ENCODE measurements at regions not wholly inside any gene's neighbourhood (a gene's known extent, or its start where the extent isn't known, plus 50 kb on each side); places are given as distances from the start of the nearest gene placed in this dataset.
A peak's percentile ranks its signal among the peaks of the same experiment; 100 is the strongest.

GRCh38 chr6:126170978-126171382, 168.9 kb upstream of the CENPW start:
- no peaks in the 10 kb centered on the region for H3K4me1 ChIP-seq (ENCODE audit: insufficient read depth)
- no peak overlapping the region for H3K4me3 ChIP-seq (ENCODE audit: low read depth, low read length)
- H3K36me3 ChIP-seq (ENCODE audit: insufficient read depth), result no peaks in the 10 kb centered on the region
- H3K27ac ChIP-seq (ENCODE audit: low read depth), result no peak overlapping the region
- no peak for DNase-seq (ENCODE audit: extremely low spot score)
- 70% methylated on average over 5 of the region's 5 CpGs for WGBS

DNA sequence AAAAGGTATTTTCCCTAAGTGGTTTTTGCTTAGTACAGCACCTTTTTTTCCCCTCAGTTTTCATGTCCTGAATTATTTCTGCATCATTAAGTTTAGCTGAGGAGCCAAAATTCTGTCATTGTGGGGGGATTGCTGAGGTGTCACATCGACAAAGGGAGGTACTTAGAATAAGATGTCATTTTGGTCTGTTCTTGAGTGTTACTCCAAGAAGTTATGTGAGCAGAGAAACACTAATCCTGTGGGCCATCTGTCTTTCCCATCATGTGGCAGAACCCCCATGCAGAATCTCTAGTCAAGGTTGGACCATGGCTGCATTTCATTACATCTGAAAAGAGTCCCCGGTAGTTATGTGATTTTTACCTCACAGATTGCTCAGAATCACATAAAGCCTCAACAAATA, 167.8 kb upstream of the CENPW start:
- no peaks in the 10 kb centered on the region for H3K4me1 ChIP-seq (ENCODE audit: insufficient read depth)
- H3K36me3 ChIP-seq (ENCODE audit: insufficient read depth), result no peaks in the 10 kb centered on the region
- H3K4me3 ChIP-seq (ENCODE audit: low read depth, low read length), result no peak overlapping the region
- H3K27ac ChIP-seq (ENCODE audit: low read depth), result no peak overlapping the region
- DNase-seq (ENCODE audit: extremely low spot score), result no peak
- 97% methylated on average over 2 of the region's 2 CpGs for WGBS

- Histone ChIP-seq H3K4me1 (ENCODE audit: insufficient read depth) (no peaks in the 10 kb centered on the region), H3K4me3 (ENCODE audit: low read depth, low read length) (no peak overlapping the region), H3K27ac (ENCODE audit: low read depth) (no peak overlapping the region), H3K36me3 (ENCODE audit: insufficient read depth) (no peaks in the 10 kb centered on the region)
- no peak for DNase-seq (ENCODE audit: extremely low spot score)
- 87% methylated on average over 4 of the region's 4 CpGs for whole genome bisulfite sequencing
Measured at GRCh38 chr6:126173265-126173664, 166.7 kb upstream of the CENPW start.

DNA sequence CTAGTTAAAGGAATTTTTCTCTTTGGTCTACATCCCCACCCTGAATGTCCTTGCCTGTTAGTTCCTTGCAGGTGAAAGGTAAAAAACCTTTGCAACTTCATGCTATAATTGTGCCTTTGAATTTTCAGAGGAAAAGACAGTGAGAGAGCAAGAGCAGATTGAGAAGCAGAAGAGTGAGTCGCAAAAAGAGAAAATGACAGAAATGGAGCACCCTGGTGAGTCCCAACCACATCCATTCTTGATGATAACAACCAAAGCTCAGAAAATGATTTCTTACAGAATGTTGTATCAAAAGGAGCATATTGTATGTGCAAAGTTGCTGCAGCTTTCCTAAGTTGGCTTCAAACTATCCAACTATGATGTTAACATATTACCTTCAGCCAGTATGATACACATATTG, 165.2 kb upstream of the CENPW start:
- no peak for DNase-seq (ENCODE audit: extremely low spot score)
- H3K4me3 ChIP-seq (ENCODE audit: low read depth, low read length), result no peak overlapping the region
- 95% methylated on average over 1 of the region's 1 CpG for WGBS
- no peak overlapping the region for H3K27ac ChIP-seq (ENCODE audit: low read depth)
- H3K4me1 ChIP-seq (ENCODE audit: insufficient read depth), result no peaks in the 10 kb centered on the region
- no peaks in the 10 kb centered on the region for H3K36me3 ChIP-seq (ENCODE audit: insufficient read depth)

DNA sequence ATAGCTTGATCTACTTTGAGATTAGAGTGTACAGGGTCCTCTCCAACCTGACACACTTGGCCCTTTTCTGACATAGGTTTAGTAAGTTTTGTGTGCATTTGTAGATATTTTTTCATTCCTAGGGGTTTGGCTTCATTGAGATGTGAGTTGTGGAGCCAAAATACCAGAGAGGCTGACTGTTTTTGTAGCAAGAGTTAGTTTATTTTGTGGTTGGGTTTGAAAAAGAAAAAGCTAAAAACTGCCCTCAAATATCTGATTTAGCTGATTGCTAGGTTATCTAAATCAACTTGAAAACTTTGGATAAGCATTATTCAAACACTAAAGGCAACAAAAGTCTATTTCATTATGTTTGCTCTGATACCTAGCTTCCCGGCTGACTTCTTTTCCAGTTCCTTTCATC, 164.7 kb upstream of the CENPW start:
- no peaks in the 10 kb centered on the region for H3K36me3 ChIP-seq (ENCODE audit: insufficient read depth)
- no peak for DNase-seq (ENCODE audit: extremely low spot score)
- no peak overlapping the region for H3K4me3 ChIP-seq (ENCODE audit: low read depth, low read length)
- no peaks in the 10 kb centered on the region for H3K4me1 ChIP-seq (ENCODE audit: insufficient read depth)
- 88% methylated on average over 1 of the region's 1 CpG for WGBS
- no peak overlapping the region for H3K27ac ChIP-seq (ENCODE audit: low read depth)

DNA sequence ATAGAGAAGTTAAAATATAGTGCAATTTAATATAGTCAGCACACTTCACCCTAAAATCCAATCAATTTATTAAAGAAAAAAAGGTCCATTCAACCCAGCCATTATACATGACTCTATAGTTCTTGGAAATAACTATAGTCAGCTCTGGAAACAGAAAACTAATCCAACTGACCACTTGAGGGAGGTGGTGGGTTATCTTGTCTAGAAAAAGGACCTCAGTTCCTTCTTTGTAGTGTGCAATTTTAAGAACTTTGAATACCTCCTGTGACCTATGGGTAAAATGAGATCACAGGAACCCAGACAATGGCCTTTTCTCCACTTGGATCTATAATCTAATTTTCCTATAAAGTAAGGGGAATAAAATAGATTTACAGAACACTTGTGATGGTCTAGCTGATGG, 163.6 kb upstream of the CENPW start:
- Histone ChIP-seq H3K4me3 (ENCODE audit: low read depth, low read length) (no peak overlapping the region), H3K27ac (ENCODE audit: low read depth) (no peak overlapping the region), H3K4me1 (ENCODE audit: insufficient read depth) (no peaks in the 10 kb centered on the region), H3K36me3 (ENCODE audit: insufficient read depth) (no peaks in the 10 kb centered on the region)
- DNase-seq (ENCODE audit: extremely low spot score), result no peak

DNA sequence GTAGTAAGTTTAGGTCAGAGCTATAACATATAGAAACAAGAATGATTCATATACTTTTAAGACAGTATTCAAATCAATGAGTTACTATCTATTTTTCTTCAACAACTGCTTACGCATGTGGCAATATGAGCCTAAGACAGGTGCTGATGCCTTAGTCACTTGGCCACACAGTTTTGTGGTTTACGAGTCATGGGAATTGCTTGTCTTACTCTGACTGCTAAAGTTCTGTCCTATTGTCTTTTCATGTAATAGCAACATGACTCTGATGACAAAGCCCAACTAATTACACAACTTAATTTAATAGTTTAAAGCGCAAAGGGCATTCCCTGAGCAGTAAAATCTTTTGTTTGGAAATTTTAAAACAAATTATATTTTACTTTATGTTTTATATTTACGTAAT, 159.3 kb upstream of the CENPW start:
- Histone ChIP-seq H3K4me1 (ENCODE audit: insufficient read depth) (no peaks in the 10 kb centered on the region), H3K36me3 (ENCODE audit: insufficient read depth) (no peaks in the 10 kb centered on the region), H3K27ac (ENCODE audit: low read depth) (no peak overlapping the region), H3K4me3 (ENCODE audit: low read depth, low read length) (no peak overlapping the region)
- 79% methylated on average over 4 of the region's 4 CpGs for WGBS
- DNase-seq (ENCODE audit: extremely low spot score), result no peak

DNA sequence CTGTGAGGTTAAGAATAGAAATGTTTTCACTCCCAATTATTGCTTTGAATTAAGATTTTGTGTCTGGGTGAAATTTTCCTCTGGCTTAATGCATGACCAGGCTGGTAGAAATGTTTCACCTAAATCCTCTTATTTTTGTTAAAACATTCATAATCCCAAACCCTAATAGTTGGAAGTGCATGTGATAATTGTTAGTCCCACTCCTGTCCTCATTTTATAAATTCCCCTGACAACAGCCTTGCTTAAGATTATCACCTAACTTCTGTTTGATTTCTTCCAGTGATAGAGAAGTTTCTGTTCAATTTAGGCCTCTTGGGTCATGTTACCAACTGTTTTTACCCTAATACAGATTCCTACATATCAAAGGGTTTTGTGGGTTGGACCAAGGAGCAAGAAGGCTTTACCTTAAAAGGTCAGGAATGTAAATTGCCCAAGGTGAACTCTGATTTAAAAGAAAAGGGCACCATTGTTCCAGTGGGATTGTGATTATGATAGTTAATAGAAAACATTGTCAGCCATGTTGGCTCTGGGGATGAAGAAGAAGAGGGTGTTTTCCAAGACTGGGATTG, 158.7 kb upstream of the CENPW start:
- Histone ChIP-seq H3K4me3 (ENCODE audit: low read depth, low read length) (no peak overlapping the region), H3K4me1 (ENCODE audit: insufficient read depth) (no peaks in the 10 kb centered on the region), H3K36me3 (ENCODE audit: insufficient read depth) (no peaks in the 10 kb centered on the region), H3K27ac (ENCODE audit: low read depth) (no peak overlapping the region)
- no peak for DNase-seq (ENCODE audit: extremely low spot score)

- no peak for DNase-seq (ENCODE audit: extremely low spot score)
- no peaks in the 10 kb centered on the region for H3K4me1 ChIP-seq (ENCODE audit: insufficient read depth)
- no peaks in the 10 kb centered on the region for H3K36me3 ChIP-seq (ENCODE audit: insufficient read depth)
- no peak overlapping the region for H3K27ac ChIP-seq (ENCODE audit: low read depth)
- H3K4me3 ChIP-seq (ENCODE audit: low read depth, low read length), result no peak overlapping the region
- 61% methylated on average over 3 of the region's 3 CpGs for WGBS
Measured at GRCh38 chr6:126181890-126182289, 158.0 kb upstream of the CENPW start.

GRCh38 chr6:126182650-126183311, 157.1 kb upstream of the CENPW start:
- no peak for DNase-seq (ENCODE audit: extremely low spot score)
- no peak overlapping the region for H3K27ac ChIP-seq (ENCODE audit: low read depth)
- WGBS, result 46% methylated on average over 2 of the region's 2 CpGs

GRCh38 chr6:126185774-126186173, 154.1 kb upstream of the CENPW start:
- no peak for DNase-seq (ENCODE audit: extremely low spot score)
- 91% methylated on average over 1 of the region's 1 CpG for WGBS
- no peaks in the 10 kb centered on the region for H3K4me1 ChIP-seq (ENCODE audit: insufficient read depth)

More at GRCh38 chr6:126182650-126183311, 157.1 kb upstream of the CENPW start:
- Histone ChIP-seq H3K36me3 (ENCODE audit: insufficient read depth) (no peaks in the 10 kb centered on the region), H3K4me1 (ENCODE audit: insufficient read depth) (no peaks in the 10 kb centered on the region), H3K4me3 (ENCODE audit: low read depth, low read length) (no peak overlapping the region)

DNA sequence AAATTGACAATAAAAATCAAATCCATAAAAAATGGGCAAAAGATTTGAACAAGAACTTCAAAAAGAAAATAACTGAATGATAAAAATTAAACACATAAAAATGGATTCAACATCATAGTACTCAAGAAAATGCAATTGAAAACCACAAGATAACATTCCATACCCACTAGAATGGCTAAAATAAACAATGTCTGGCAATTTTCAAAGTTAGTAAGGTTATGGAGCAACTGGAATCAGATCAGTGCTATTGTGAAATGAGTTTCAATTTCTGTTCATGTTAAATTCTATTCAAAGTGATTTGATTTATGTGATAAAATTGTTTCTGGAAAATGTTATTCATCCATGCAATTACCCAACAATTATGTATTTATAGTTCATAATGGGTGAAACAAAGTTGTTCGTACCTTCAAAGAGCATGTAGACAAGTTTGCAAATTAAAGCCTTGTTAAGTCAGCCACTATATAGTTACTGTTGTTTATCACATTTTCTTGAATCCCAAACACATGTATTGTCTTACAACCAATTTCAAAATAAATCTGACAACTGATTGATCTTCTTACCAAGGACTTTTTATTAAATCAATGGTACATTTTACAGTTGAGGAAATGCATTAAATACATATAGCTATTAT, 151.5 kb upstream of the CENPW start:
- 55% methylated on average over 1 of the region's 1 CpG for WGBS
- DNase-seq (ENCODE audit: extremely low spot score), result no peak

More at GRCh38 chr6:126185774-126186173, 154.1 kb upstream of the CENPW start:
- Histone ChIP-seq H3K36me3 (ENCODE audit: insufficient read depth) (no peaks in the 10 kb centered on the region), H3K27ac (ENCODE audit: low read depth) (no peak overlapping the region), H3K4me3 (ENCODE audit: low read depth, low read length) (no peak overlapping the region)

GRCh38 chr6:126195625-126196236, 144.2 kb upstream of the CENPW start:
- no peaks in the 10 kb centered on the region for H3K4me1 ChIP-seq (ENCODE audit: insufficient read depth)
- 68% methylated on average over 1 of the region's 1 CpG for WGBS
- peaks cover 2% of the 10 kb centered on the region for H3K36me3 ChIP-seq (ENCODE audit: insufficient read depth)
- no peak for DNase-seq (ENCODE audit: extremely low spot score)
- no peak overlapping the region for H3K4me3 ChIP-seq (ENCODE audit: low read depth, low read length)
- no peak overlapping the region for H3K27ac ChIP-seq (ENCODE audit: low read depth)

More for the DNA sequence above, 151.5 kb upstream of the CENPW start:
- Histone ChIP-seq H3K4me3 (ENCODE audit: low read depth, low read length) (no peak overlapping the region), H3K4me1 (ENCODE audit: insufficient read depth) (no peaks in the 10 kb centered on the region), H3K36me3 (ENCODE audit: insufficient read depth) (no peaks in the 10 kb centered on the region), H3K27ac (ENCODE audit: low read depth) (no peak overlapping the region)

DNA sequence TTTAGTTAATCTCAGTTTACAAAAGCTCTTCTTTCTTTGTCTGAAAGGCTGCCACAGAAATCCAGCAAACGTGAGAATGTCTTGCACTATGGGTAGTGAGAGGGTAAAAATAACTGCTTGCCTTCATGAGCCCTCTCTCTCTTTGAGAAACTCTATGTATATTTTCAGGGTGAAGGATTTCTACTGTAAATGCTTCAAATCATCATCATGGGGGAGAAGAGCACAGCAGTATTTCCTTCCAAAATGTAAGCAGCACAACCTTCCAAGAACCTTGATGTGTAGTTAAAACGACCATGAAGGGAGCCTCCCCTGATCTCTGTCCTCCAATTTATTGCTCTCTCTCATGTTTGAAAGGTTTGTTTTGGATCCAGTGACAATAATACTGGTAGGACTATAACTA, 141.3 kb upstream of the CENPW start:
- 18% methylated on average over 2 of the region's 2 CpGs for WGBS
- Histone ChIP-seq H3K4me1 (ENCODE audit: insufficient read depth) (no peaks in the 10 kb centered on the region), H3K27ac (ENCODE audit: low read depth) (no peak overlapping the region), H3K4me3 (ENCODE audit: low read depth, low read length) (no peak overlapping the region), H3K36me3 (ENCODE audit: insufficient read depth) (peaks cover 2% of the 10 kb centered on the region)
- peak; percentile 66 for DNase-seq (ENCODE audit: extremely low spot score)

All from urinary bladder (tissue), 3 donors.